ENCODE measurements at regions not wholly inside any gene's neighbourhood (a gene's known extent, or its start where the extent isn't known, plus 50 kb on each side); places are given as distances from the start of the nearest gene placed in this dataset.
"Not testable (repeated sequence)": the region's sequence is repeated elsewhere in the genome, so short reads cannot be mapped to it uniquely, and the experiment has no call there.

- H3K4me1 ChIP-seq (ENCODE audit: control insufficient read depth, insufficient read depth, low read length); H3K27me3 ChIP-seq (ENCODE audit: control insufficient read depth, insufficient read depth, low read length); H3K27ac ChIP-seq (ENCODE audit: low read length); H3K9me3 ChIP-seq (ENCODE audit: control insufficient read depth, insufficient read depth, low read length); DNase-seq (ENCODE audit: low read depth, low spot score); H3K4me3 ChIP-seq (ENCODE audit: low read length); H3K36me3 ChIP-seq (ENCODE audit: control insufficient read depth, insufficient read depth, low read length): not testable (repeated sequence)
- WGBS (ENCODE audit: insufficient coverage, insufficient read length), result no CpG with 5 or more reads among the region's 10 CpGs
Measured at GRCh38 chr2:87638114-87638807, 109.6 kb upstream of the PLGLB2 start.

DNA sequence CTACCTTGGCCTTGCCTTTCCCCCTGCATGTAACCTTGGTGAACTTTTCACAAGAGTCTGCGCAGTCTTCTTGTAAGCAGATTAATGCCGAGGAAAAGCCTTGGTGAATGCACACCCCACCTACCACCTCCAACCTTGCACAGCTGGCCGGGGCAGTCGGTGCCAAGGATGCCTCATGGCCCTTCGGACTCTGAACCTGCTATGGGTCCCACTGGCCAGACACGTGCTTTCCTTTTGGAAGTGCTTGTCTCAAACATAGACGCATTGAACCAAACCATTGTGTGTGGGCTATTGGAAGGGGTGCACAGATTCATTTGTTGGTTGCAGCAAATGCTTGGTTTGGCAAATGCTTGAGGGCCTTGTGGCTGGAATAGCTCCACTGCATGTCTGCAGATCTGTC is 109.0 kb upstream of the PLGLB2 start:
- H3K4me3 ChIP-seq (ENCODE audit: low read length); H3K36me3 ChIP-seq (ENCODE audit: control insufficient read depth, insufficient read depth, low read length); H3K27me3 ChIP-seq (ENCODE audit: control insufficient read depth, insufficient read depth, low read length); H3K4me1 ChIP-seq (ENCODE audit: control insufficient read depth, insufficient read depth, low read length); DNase-seq (ENCODE audit: low read depth, low spot score); H3K9me3 ChIP-seq (ENCODE audit: control insufficient read depth, insufficient read depth, low read length); H3K27ac ChIP-seq (ENCODE audit: low read length): not testable (repeated sequence)
- WGBS (ENCODE audit: insufficient coverage, insufficient read length), result no CpG with 5 or more reads among the region's 7 CpGs

DNA sequence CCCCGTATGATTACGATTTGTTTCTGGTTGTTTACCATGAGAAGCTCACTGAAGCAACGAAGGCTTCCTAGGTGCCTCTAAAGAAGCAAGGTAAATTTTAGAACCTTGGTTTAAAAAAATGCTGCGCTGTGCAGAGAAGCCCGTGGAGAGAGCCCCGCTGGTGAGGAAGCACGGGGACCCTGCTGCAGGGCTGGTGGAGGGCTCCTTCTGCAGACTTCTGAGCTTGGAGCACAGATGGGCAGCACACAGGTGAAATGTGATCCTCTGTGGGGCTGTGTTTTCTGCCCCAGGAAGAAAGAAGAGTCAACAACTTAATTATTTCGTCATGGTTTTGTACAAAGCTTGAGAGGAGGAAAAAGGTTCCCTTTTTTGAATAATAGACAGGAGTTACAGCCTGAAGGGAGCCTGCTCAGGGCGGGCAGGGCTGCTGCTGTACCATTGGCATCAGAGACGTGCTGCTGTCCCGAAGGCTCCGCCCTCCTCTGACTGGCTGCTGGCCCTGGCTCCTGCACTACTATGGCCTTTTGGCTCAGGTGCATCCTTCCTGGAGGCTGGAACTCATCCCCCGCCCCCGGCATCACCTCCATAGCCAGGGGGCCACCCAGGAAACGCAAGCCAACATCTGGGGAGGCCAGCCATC is 108.0 kb upstream of the PLGLB2 start:
- DNase-seq (ENCODE audit: low read depth, low spot score); H3K4me1 ChIP-seq (ENCODE audit: control insufficient read depth, insufficient read depth, low read length); H3K27ac ChIP-seq (ENCODE audit: low read length); H3K36me3 ChIP-seq (ENCODE audit: control insufficient read depth, insufficient read depth, low read length); H3K9me3 ChIP-seq (ENCODE audit: control insufficient read depth, insufficient read depth, low read length); H3K27me3 ChIP-seq (ENCODE audit: control insufficient read depth, insufficient read depth, low read length); H3K4me3 ChIP-seq (ENCODE audit: low read length): not testable (repeated sequence)
- WGBS (ENCODE audit: insufficient coverage, insufficient read length), result no CpG with 5 or more reads among the region's 15 CpGs

DNA sequence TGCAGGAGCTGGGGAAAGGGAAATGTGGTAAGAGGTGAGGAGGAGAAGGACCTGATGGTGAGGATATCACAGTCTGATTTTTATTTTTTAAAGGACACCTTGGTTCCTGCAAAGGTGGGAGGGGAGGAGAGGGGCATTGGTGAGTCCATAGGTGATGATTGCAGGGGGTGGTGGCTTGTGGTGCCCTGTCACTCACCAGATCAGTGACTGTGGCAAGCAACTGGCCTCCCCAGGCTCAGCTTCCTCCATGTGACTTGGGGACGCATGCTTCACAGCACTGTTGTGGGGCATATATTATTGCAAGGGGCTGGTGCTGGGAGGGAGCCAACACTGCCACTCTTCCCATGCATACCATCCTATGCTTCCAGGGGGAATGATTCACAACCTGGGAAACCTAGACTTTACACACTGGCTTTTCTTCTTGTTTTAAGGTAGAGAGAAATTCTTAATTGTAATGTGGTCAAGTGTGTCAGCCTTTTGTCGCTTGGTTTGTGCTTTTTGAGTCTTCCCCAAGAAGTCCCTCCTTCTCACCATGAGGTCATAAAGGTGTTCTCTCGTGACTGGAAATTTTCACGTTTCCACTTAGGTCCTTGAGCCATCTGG is 106.8 kb upstream of the PLGLB2 start:
- not testable (repeated sequence) for DNase-seq (ENCODE audit: low read depth, low spot score); H3K4me1 ChIP-seq (ENCODE audit: control insufficient read depth, insufficient read depth, low read length); H3K27ac ChIP-seq (ENCODE audit: low read length); H3K36me3 ChIP-seq (ENCODE audit: control insufficient read depth, insufficient read depth, low read length); H3K4me3 ChIP-seq (ENCODE audit: low read length); H3K9me3 ChIP-seq (ENCODE audit: control insufficient read depth, insufficient read depth, low read length); H3K27me3 ChIP-seq (ENCODE audit: control insufficient read depth, insufficient read depth, low read length)
- no CpG with 5 or more reads among the region's 4 CpGs for WGBS (ENCODE audit: insufficient coverage, insufficient read length)

GRCh38 chr2:87643165-87643564 is 104.7 kb upstream of the PLGLB2 start:
- no CpG with 5 or more reads among the region's 4 CpGs for WGBS (ENCODE audit: insufficient coverage, insufficient read length)
- H3K27me3 ChIP-seq (ENCODE audit: control insufficient read depth, insufficient read depth, low read length); H3K4me3 ChIP-seq (ENCODE audit: low read length); H3K9me3 ChIP-seq (ENCODE audit: control insufficient read depth, insufficient read depth, low read length); DNase-seq (ENCODE audit: low read depth, low spot score); H3K36me3 ChIP-seq (ENCODE audit: control insufficient read depth, insufficient read depth, low read length); H3K4me1 ChIP-seq (ENCODE audit: control insufficient read depth, insufficient read depth, low read length); H3K27ac ChIP-seq (ENCODE audit: low read length): not testable (repeated sequence)

DNA sequence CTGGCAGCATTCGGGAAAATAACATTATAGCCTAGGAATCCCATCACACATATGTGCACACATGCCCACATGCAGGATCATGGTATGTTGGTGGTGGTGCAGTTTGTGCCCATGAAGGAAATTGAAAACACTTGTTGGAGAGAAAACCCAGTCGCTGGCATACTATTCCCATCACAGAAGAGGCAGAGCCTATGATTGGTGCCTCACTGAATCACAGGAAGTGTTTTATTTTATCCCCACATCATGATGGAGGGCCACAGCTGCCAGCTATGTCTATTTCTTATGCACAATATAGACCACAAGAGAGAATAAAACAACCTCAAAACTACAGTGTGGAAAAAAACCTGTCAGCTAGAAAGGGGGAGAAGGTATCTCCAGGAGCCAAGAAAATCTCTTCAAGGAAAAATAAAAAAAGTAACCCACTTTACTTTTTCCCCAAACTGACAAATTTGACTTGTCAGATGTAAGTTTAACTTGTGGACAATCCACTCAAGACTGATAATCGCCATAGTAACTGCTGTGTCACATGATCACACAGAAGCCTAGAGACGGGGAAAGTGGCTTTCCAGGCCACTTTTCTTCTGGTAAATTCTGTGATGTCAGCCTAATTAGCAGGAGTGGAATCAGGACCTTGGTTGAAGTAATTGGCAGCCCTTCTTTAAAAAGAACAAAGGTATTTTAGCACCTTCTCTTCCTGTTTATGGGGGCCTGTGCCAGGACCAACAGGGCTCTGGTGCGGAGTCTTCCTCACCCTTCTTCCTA is 100.0 kb upstream of the PLGLB2 start:
- H3K36me3 ChIP-seq (ENCODE audit: control insufficient read depth, insufficient read depth, low read length); H3K4me3 ChIP-seq (ENCODE audit: low read length); DNase-seq (ENCODE audit: low read depth, low spot score); H3K27me3 ChIP-seq (ENCODE audit: control insufficient read depth, insufficient read depth, low read length); H3K4me1 ChIP-seq (ENCODE audit: control insufficient read depth, insufficient read depth, low read length); H3K27ac ChIP-seq (ENCODE audit: low read length); H3K9me3 ChIP-seq (ENCODE audit: control insufficient read depth, insufficient read depth, low read length): not testable (repeated sequence)
- WGBS (ENCODE audit: insufficient coverage, insufficient read length), result no CpG with 5 or more reads among the region's 5 CpGs

DNA sequence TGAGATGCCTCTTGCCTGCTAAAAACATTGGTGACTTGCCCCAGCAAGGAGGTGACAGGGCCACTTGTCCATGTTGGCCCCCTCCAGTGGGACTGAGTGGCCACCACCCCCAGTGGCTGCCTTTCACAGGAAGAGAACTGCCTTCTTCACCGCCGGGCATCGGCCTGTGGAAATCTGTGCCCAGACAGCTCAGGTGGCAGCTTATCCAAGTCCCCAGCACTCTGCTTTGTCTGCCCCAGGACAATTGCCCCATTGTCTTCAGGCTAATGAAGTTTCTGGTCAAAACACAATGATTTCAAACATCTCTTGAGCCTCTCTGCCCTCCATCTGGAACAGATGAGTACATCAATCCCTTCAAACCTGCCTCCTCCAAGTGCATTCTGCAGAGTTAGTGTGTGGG is 99.1 kb upstream of the PLGLB2 start:
- not testable (repeated sequence) for H3K36me3 ChIP-seq (ENCODE audit: control insufficient read depth, insufficient read depth, low read length); H3K9me3 ChIP-seq (ENCODE audit: control insufficient read depth, insufficient read depth, low read length); H3K4me3 ChIP-seq (ENCODE audit: low read length); H3K27me3 ChIP-seq (ENCODE audit: control insufficient read depth, insufficient read depth, low read length); H3K27ac ChIP-seq (ENCODE audit: low read length); DNase-seq (ENCODE audit: low read depth, low spot score); H3K4me1 ChIP-seq (ENCODE audit: control insufficient read depth, insufficient read depth, low read length)
- no CpG with 5 or more reads among the region's 3 CpGs for WGBS (ENCODE audit: insufficient coverage, insufficient read length)

GRCh38 chr2:87649871-87650270 is 98.0 kb upstream of the PLGLB2 start:
- not testable (repeated sequence) for H3K9me3 ChIP-seq (ENCODE audit: control insufficient read depth, insufficient read depth, low read length); H3K4me3 ChIP-seq (ENCODE audit: low read length); DNase-seq (ENCODE audit: low read depth, low spot score); H3K4me1 ChIP-seq (ENCODE audit: control insufficient read depth, insufficient read depth, low read length); H3K27me3 ChIP-seq (ENCODE audit: control insufficient read depth, insufficient read depth, low read length); H3K36me3 ChIP-seq (ENCODE audit: control insufficient read depth, insufficient read depth, low read length); H3K27ac ChIP-seq (ENCODE audit: low read length)
- WGBS (ENCODE audit: insufficient coverage, insufficient read length), result no CpG with 5 or more reads among the region's 3 CpGs

- DNase-seq (ENCODE audit: low read depth, low spot score); H3K9me3 ChIP-seq (ENCODE audit: control insufficient read depth, insufficient read depth, low read length); H3K27me3 ChIP-seq (ENCODE audit: control insufficient read depth, insufficient read depth, low read length); H3K27ac ChIP-seq (ENCODE audit: low read length); H3K4me3 ChIP-seq (ENCODE audit: low read length); H3K36me3 ChIP-seq (ENCODE audit: control insufficient read depth, insufficient read depth, low read length); H3K4me1 ChIP-seq (ENCODE audit: control insufficient read depth, insufficient read depth, low read length): not testable (repeated sequence)
- WGBS (ENCODE audit: insufficient coverage, insufficient read length), result no CpG with 5 or more reads among the region's 2 CpGs
Measured at GRCh38 chr2:87650837-87651236, 97.0 kb upstream of the PLGLB2 start.

DNA sequence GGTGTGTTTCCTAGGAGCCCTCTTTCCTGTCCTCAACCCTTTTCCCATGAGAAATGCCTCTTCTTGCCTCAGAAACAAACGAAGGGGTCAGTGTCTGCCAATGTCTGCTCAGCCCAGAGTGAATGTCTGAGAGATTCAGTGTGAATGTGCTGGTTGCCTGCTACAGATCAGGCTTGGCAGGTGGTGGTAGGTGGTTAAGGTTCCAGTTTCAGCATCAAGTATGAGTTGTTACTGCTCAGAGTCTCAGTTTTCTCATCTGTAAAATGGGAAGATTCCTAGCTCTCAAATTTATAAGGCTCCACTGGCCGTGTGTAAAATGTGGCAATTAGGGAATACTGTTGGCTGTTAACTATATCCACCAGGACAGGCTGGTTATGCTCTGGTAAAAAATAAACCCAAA is 96.3 kb upstream of the PLGLB2 start:
- not testable (repeated sequence) for H3K27me3 ChIP-seq (ENCODE audit: control insufficient read depth, insufficient read depth, low read length); H3K27ac ChIP-seq (ENCODE audit: low read length); H3K4me3 ChIP-seq (ENCODE audit: low read length); H3K9me3 ChIP-seq (ENCODE audit: control insufficient read depth, insufficient read depth, low read length); H3K36me3 ChIP-seq (ENCODE audit: control insufficient read depth, insufficient read depth, low read length); H3K4me1 ChIP-seq (ENCODE audit: control insufficient read depth, insufficient read depth, low read length); DNase-seq (ENCODE audit: low read depth, low spot score)
- no CpG with 5 or more reads among the region's 2 CpGs for WGBS (ENCODE audit: insufficient coverage, insufficient read length)

All from iPS DF 6.9 (cell line).